OCI-LY3 (cell line): ENCODE measurements at regions not wholly inside any gene's neighbourhood (a gene's known extent, or its start where the extent isn't known, plus 50 kb on each side); places are given as distances from the start of the nearest gene placed in this dataset.

Source experiments
- H2AFZ ChIP-seq: fragments of 200-600, 300-600 bp; shearing (Covaris generic); 2 replicates; pipeline ENCODE4 v1.6.0; 2014; ENCODE audit warnings: antibody characterized with exemption, low read depth, low read length
- H3K27ac ChIP-seq: fragments of 200-600, 300-600 bp; sonication (generic); 2 replicates; pipeline ENCODE4 v1.5.1; 2014; ENCODE audit warnings: mild to moderate bottlenecking, low read length, moderate library complexity, mixed read lengths
- H3K27me3 ChIP-seq: fragments of 200-600, 300-600 bp; sonication (generic); 2 replicates; pipeline ENCODE4 v1.6.1; 2014; ENCODE audit warnings: low read depth, low read length, mixed read lengths
- H3K36me3 ChIP-seq: fragments of 200-600, 300-600 bp; sonication (generic); replicated peaks from 2 replicates; pipeline ENCODE3; 2014; ENCODE audit warnings: low read depth, low read length, mixed read lengths
- H3K4me1 ChIP-seq: fragments of 300-600, 200-600 bp; sonication (generic); 2 replicates; pipeline ENCODE4 v1.6.1; 2014; ENCODE audit warnings: low read length, mixed read lengths
- H3K4me2 ChIP-seq: fragments of 200-600, 300-600 bp; sonication (generic); 2 replicates; pipeline ENCODE4 v1.6.1; 2014; ENCODE audit warnings: low read length, mixed read lengths
- H3K4me3 ChIP-seq: fragments of 300-600, 200-600 bp; sonication (generic); 2 replicates; pipeline ENCODE4 v1.5.1; 2014; ENCODE audit warnings: antibody characterized with exemption, mild to moderate bottlenecking, low read length, moderate library complexity
- H3K79me2 ChIP-seq: fragments of 300-600, 200-600 bp; shearing (Covaris generic); 2 replicates; pipeline ENCODE4 v1.6.1; 2014; ENCODE audit warnings: mild to moderate bottlenecking, low read length, mixed read lengths
- H3K9ac ChIP-seq: fragments of 300-600, 200-600 bp; shearing (Covaris generic); 2 replicates; pipeline ENCODE4 v1.6.0; 2014; ENCODE audit warnings: mild to moderate bottlenecking, low read length, moderate library complexity
- H3K9me3 ChIP-seq: fragments of 200-600, 300-600 bp; shearing (Covaris generic); 2 replicates; pipeline ENCODE4 v1.6.1; 2014; ENCODE audit warnings: low read length, mixed read lengths; ENCODE audit not compliant: insufficient read depth
- H4K20me1 ChIP-seq: fragments of 200-600, 300-600 bp; sonication (generic); 2 replicates; pipeline ENCODE4 v1.6.1; 2016; ENCODE audit warnings: low read length, mixed read lengths; ENCODE audit not compliant: insufficient read depth
- CTCF ChIP-seq: fragments of 200-600, 300-600 bp; sonication (generic); IDR thresholded peaks from 2 replicates; pipeline ENCODE4 v1.5.1; 2014; ENCODE audit warnings: antibody characterized with exemption, low read length, low read depth
- EZH2phosphoT487 ChIP-seq: fragments of 200-600 bp; shearing (Covaris generic); IDR thresholded peaks from 2 replicates; pipeline ENCODE4 v1.6.1; 2018; ENCODE audit warnings: antibody characterized with exemption, mixed run types, low read depth

GRCh38 chr3:147939839-147940238 is 530.7 kb downstream of the ZIC1 start:
- peaks cover 6% of the 10 kb centered on the region for H3K4me1 ChIP-seq
- no peak overlapping the region for H3K4me3 ChIP-seq
- H4K20me1 ChIP-seq: no peaks in the 10 kb centered on the region
- no peak overlapping the region for H2AFZ ChIP-seq
- no peaks in the 10 kb centered on the region for H3K27me3 ChIP-seq
- no peaks in the 10 kb centered on the region for H3K9me3 ChIP-seq
- H3K4me2 ChIP-seq: no peak overlapping the region
- no peak overlapping the region for H3K9ac ChIP-seq
- no peaks in the 10 kb centered on the region for H3K36me3 ChIP-seq
- H3K79me2 ChIP-seq: no peaks in the 10 kb centered on the region
- no peak overlapping the region for H3K27ac ChIP-seq
- TF ChIP-seq EZH2phosphoT487 (no peak), CTCF (no peak)

GRCh38 chr3:147940405-147941193 is 531.4 kb downstream of the ZIC1 start:
- H3K27me3 ChIP-seq: no peaks in the 10 kb centered on the region
- no peak overlapping the region for H2AFZ ChIP-seq
- no peak overlapping the region for H3K27ac ChIP-seq
- no peaks in the 10 kb centered on the region for H3K9me3 ChIP-seq
- no peaks in the 10 kb centered on the region for H4K20me1 ChIP-seq
- TF ChIP-seq EZH2phosphoT487: no peak
- no peak; the same call in 1 of the 2 replicates for TF ChIP-seq CTCF
- no peak overlapping the region for H3K4me3 ChIP-seq
- H3K9ac ChIP-seq: no peak overlapping the region
- peaks cover 14% of the 10 kb centered on the region for H3K4me1 ChIP-seq
- no peak overlapping the region for H3K4me2 ChIP-seq
- no peaks in the 10 kb centered on the region for H3K79me2 ChIP-seq
- no peaks in the 10 kb centered on the region for H3K36me3 ChIP-seq

- Histone ChIP-seq H3K4me1 (peaks cover 23% of the 10 kb centered on the region), H3K9me3 (no peaks in the 10 kb centered on the region), H3K9ac (no peak overlapping the region), H3K27me3 (no peaks in the 10 kb centered on the region), H3K4me2 (no peak overlapping the region), H3K4me3 (no peak overlapping the region), H3K36me3 (no peaks in the 10 kb centered on the region), H3K79me2 (no peaks in the 10 kb centered on the region), H3K27ac (no peak overlapping the region), H2AFZ (no peak overlapping the region), H4K20me1 (no peaks in the 10 kb centered on the region)
- TF ChIP-seq EZH2phosphoT487: no peak
- no peak for TF ChIP-seq CTCF
These were observed 532.8 kb downstream of the ZIC1 start for GRCh38 chr3:147941969-147942368.

- no peak overlapping the region for H3K9ac ChIP-seq
- H3K9me3 ChIP-seq: no peaks in the 10 kb centered on the region
- no peaks in the 10 kb centered on the region for H4K20me1 ChIP-seq
- no peaks in the 10 kb centered on the region for H3K36me3 ChIP-seq
- H2AFZ ChIP-seq: no peak overlapping the region
- H3K4me2 ChIP-seq: no peak overlapping the region
- H3K27ac ChIP-seq: no peak overlapping the region
- no peaks in the 10 kb centered on the region for H3K27me3 ChIP-seq
- no peaks in the 10 kb centered on the region for H3K79me2 ChIP-seq
- TF ChIP-seq EZH2phosphoT487: no peak
- no peak for TF ChIP-seq CTCF
- peaks cover 23% of the 10 kb centered on the region for H3K4me1 ChIP-seq
- no peak overlapping the region for H3K4me3 ChIP-seq
These were observed 534.2 kb downstream of the ZIC1 start for GRCh38 chr3:147943265-147943945.
